Endothelial cell of umbilical vein (primary cell): ENCODE measurements at regions not wholly inside any gene's neighbourhood (a gene's known extent, or its start where the extent isn't known, plus 50 kb on each side); places are given as distances from the start of the nearest gene placed in this dataset.

ENCODE experiments used
- BruUV-seq: library from RNA; stranded (reverse); fragments of 400-500 nt; replicated peaks from 2 replicates; lab custom pipeline; 2021; lab: Mats Ljungman, UMichigan
- CTCF ChIA-PET: fragments of 300-600, 350-600 bp; sonication (Branson Sonifier 250); formaldehyde crosslinking; loops from one replicate; lab custom pipeline; 2021; ENCODE audit warnings: antibody characterized with exemption, inconsistent platforms; lab: Charles Lee
- POLR2A ChIA-PET: fragments of 300-600, 350-600 bp; sonication (Branson Sonifier 250); formaldehyde crosslinking; loops from one replicate; lab custom pipeline; 2021; ENCODE audit warnings: antibody characterized with exemption, inconsistent platforms; lab: Charles Lee
- DNase-seq: peaks from one replicate; pipeline ENCODE4 v3.0.0-alpha.2; 2011; ENCODE audit warnings: low read depth, low spot score
- FAIRE-seq: peaks from 2 replicates; lab custom pipeline; 2011; peaks lifted over from hg19 to GRCh38; lab: Jason Lieb, UNC
- H2AFZ ChIP-seq: 2 replicates; pipeline ENCODE4 v1.6.0; 2012; ENCODE audit warnings: low read depth, low read length, control low read depth, inconsistent platforms
- H3K27ac ChIP-seq: 2 replicates; pipeline ENCODE4 v1.5.1; 2011; ENCODE audit warnings: low read depth, mild to moderate bottlenecking, control low read depth, low read length, moderate library complexity; ENCODE audit not compliant: insufficient read depth
- H3K27me3 ChIP-seq, 2 experiments: 2 replicates each; pipeline versions ENCODE4 v1.6.0 to v1.6.1; 2011; ENCODE audit warnings: low read length in 2 of 2, mixed read lengths in 1 of 2; ENCODE audit not compliant: control insufficient read depth in 2 of 2, insufficient read depth in 2 of 2
- H3K36me3 ChIP-seq, 2 experiments: 2 replicates in 1 of 2; 3 replicates in 1 of 2; pipeline ENCODE4 v1.5.1; 2011; ENCODE audit warnings: low read length in 2 of 2, mild to moderate bottlenecking in 1 of 2, moderate library complexity in 1 of 2; ENCODE audit not compliant: control insufficient read depth in 2 of 2, insufficient read depth in 2 of 2; ENCODE audit errors: extremely low read depth in 1 of 2
- H3K4me1 ChIP-seq: 3 replicates; pipeline ENCODE4 v1.5.1; 2011; ENCODE audit warnings: mild to moderate bottlenecking, low read length; ENCODE audit not compliant: control insufficient read depth, insufficient read depth; ENCODE audit errors: extremely low read depth
- H3K4me2 ChIP-seq: 2 replicates; pipeline ENCODE4 v1.6.1; 2011; ENCODE audit warnings: low read length, control low read depth, mixed read lengths; ENCODE audit not compliant: insufficient read depth
- H3K4me3 ChIP-seq, 3 experiments: fragments of 200-600 bp in 1 of 3; sonication (generic), shearing (Covaris generic) in 1 of 3; replicated peaks in 1 of 3; 2 replicates each; pipeline ENCODE4 v1.5.1; 2011 to 2016; ENCODE audit warnings: control low read depth in 3 of 3, low read length in 3 of 3, mild to moderate bottlenecking in 2 of 3, inconsistent platforms in 1 of 3, low read depth in 1 of 3, moderate library complexity in 1 of 3; ENCODE audit not compliant: insufficient read depth in 1 of 3
- H3K79me2 ChIP-seq: 2 replicates; pipeline ENCODE4 v1.6.0; 2012; ENCODE audit warnings: low read length, inconsistent platforms; ENCODE audit not compliant: control insufficient read depth, insufficient read depth
- H3K9ac ChIP-seq: replicated peaks from 2 replicates; pipeline ENCODE3; 2011; ENCODE audit warnings: low read length, control low read depth; ENCODE audit not compliant: insufficient read depth; ENCODE audit errors: extremely low read depth
- H3K9me1 ChIP-seq: replicated peaks from 3 replicates; pipeline ENCODE4 v1.6.0; 2011; ENCODE audit warnings: mild to moderate bottlenecking, low read length; ENCODE audit not compliant: control insufficient read depth, insufficient read depth; ENCODE audit errors: extremely low read depth
- H3K9me3 ChIP-seq: replicated peaks from 2 replicates; pipeline ENCODE4 v1.5.1; 2012; ENCODE audit warnings: low read length, inconsistent platforms; ENCODE audit not compliant: control insufficient read depth, insufficient read depth
- H4K20me1 ChIP-seq: replicated peaks from 2 replicates; pipeline ENCODE3; 2011; ENCODE audit warnings: mild to moderate bottlenecking, low read length; ENCODE audit not compliant: control insufficient read depth, insufficient read depth; ENCODE audit errors: extremely low read depth
- EZH2 ChIP-seq: IDR thresholded peaks from 2 replicates; pipeline ENCODE4 v1.6.1; 2012; ENCODE audit warnings: borderline replicate concordance, low read depth, mild to moderate bottlenecking, moderate library complexity, low read length, inconsistent platforms; ENCODE audit not compliant: severe bottlenecking
- FOS ChIP-seq: IDR thresholded peaks from 2 replicates; pipeline ENCODE4 v1.6.1; 2011; ENCODE audit warnings: mild to moderate bottlenecking, low read length, moderate library complexity, borderline replicate concordance; ENCODE audit not compliant: insufficient read depth
- MAX ChIP-seq: IDR thresholded peaks from 2 replicates; pipeline ENCODE4 v1.6.1; 2011; ENCODE audit not compliant: insufficient read depth, insufficient read length
- MYC ChIP-seq: IDR thresholded peaks from one replicate; pipeline ENCODE4 v1.6.1; 2011; ENCODE audit warnings: mild to moderate bottlenecking, low read depth, low read length
- POLR2A ChIP-seq: IDR thresholded peaks from 2 replicates; pipeline ENCODE4 v1.6.1; 2012; ENCODE audit warnings: low read depth, mild to moderate bottlenecking, control low read depth, low read length
- POLR2AphosphoS5 ChIP-seq: IDR thresholded peaks from 2 replicates; pipeline ENCODE4 v1.6.1; 2012; ENCODE audit warnings: low read depth, mild to moderate bottlenecking, control low read depth, low read length, moderate library complexity; ENCODE audit not compliant: insufficient read depth
- dilution Hi-C: fragments of 300-500 bp; cut with MboI; formaldehyde crosslinking; loops from one replicate; pipeline ENCODE4 v1.15.0; 2019; ENCODE audit warnings: low sequenced_read_pairs; ENCODE audit not compliant: extremely low pct_ligation_motif_present
- intact Hi-C: fragments of 100-400 bp; cut with micrococcal nuclease; formaldehyde crosslinking; loops from one replicate; pipeline ENCODE4 v1.10.0; 2022

GRCh38 chr16:62863139-62863538, 826.9 kb upstream of the CDH8 start:
- no TSS peak for BruUV-seq
- no peaks in the 10 kb centered on the region for H3K4me1 ChIP-seq
- FAIRE-seq: no peak
- TF ChIP-seq MYC (no peak), EZH2 (no peak), POLR2AphosphoS5 (no peak), FOS (no peak), POLR2A (no peak), MAX (no peak)
- DNase-seq: no peak
- no peak overlapping the region for H3K4me2 ChIP-seq
- H3K36me3 ChIP-seq: no peaks in the 10 kb centered on the region
- H3K9me1 ChIP-seq: no peaks in the 10 kb centered on the region
- POLR2A ChIA-PET: no interaction called here
- dilution Hi-C loops: no loop called here
- H3K27me3 ChIP-seq: no peaks in the 10 kb centered on the region
- H3K27ac ChIP-seq: no peak overlapping the region
- CTCF ChIA-PET: no interaction called here
- intact Hi-C loops: no loop called here
- H2AFZ ChIP-seq: no peak overlapping the region
- no peak overlapping the region for H3K4me3 ChIP-seq
- H3K9ac ChIP-seq: no peak overlapping the region
- no peaks in the 10 kb centered on the region for H4K20me1 ChIP-seq
- peaks cover 2% of the 10 kb centered on the region for H3K9me3 ChIP-seq
- H3K79me2 ChIP-seq: no peaks in the 10 kb centered on the region

GRCh38 chr16:62853887-62854286, 817.6 kb upstream of the CDH8 start:
- no peaks in the 10 kb centered on the region for H3K4me1 ChIP-seq
- peaks cover 4% of the 10 kb centered on the region for H3K9me3 ChIP-seq
- dilution Hi-C loops (no loop called here), intact Hi-C loops (no loop called here)
- FAIRE-seq (no peak), DNase-seq (no peak)
- no peaks in the 10 kb centered on the region for H3K27me3 ChIP-seq
- no peak overlapping the region for H3K9ac ChIP-seq
- H3K4me2 ChIP-seq: no peak overlapping the region
- no peak overlapping the region for H3K27ac ChIP-seq
- H3K36me3 ChIP-seq: no peaks in the 10 kb centered on the region
- TF ChIP-seq MAX (no peak), EZH2 (no peak), MYC (no peak), FOS (no peak), POLR2AphosphoS5 (no peak), POLR2A (no peak)
- H3K9me1 ChIP-seq: no peaks in the 10 kb centered on the region
- ChIA-PET POLR2A (no interaction called here), CTCF (no interaction called here)
- H3K79me2 ChIP-seq: no peaks in the 10 kb centered on the region
- H4K20me1 ChIP-seq: no peaks in the 10 kb centered on the region
- BruUV-seq: no TSS peak
- H2AFZ ChIP-seq: no peak overlapping the region
- no peak overlapping the region for H3K4me3 ChIP-seq
